ENCODE measurements at regions not wholly inside any gene's neighbourhood (a gene's known extent, or its start where the extent isn't known, plus 50 kb on each side); places are given as distances from the start of the nearest gene placed in this dataset.

DNA sequence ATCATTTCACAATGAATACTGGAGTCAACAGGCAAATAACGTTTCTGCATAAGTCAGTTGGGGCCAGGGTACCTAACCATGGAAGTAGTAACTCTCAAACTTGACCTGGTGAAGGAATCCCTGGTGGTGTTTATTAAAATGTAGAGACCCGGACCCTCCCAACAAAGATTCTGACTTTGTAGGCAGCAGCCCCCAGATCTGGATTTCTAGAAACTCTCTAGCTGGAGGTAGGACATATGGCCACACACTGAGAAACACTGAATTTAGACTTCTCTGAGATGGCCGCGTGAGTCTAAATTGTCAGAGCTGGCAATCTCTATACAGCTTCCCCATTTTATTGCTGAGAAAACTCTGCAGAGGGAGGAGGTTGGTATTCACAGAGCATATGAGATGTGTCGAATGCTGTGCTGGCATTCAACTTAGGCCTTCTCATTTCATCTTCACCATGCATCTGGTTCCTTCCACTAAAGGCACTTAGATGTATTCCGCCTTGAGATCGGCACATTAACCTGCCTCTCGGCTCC is 278.1 kb downstream of the CYRIA start:
- TF ChIP-seq, protein P1, sequence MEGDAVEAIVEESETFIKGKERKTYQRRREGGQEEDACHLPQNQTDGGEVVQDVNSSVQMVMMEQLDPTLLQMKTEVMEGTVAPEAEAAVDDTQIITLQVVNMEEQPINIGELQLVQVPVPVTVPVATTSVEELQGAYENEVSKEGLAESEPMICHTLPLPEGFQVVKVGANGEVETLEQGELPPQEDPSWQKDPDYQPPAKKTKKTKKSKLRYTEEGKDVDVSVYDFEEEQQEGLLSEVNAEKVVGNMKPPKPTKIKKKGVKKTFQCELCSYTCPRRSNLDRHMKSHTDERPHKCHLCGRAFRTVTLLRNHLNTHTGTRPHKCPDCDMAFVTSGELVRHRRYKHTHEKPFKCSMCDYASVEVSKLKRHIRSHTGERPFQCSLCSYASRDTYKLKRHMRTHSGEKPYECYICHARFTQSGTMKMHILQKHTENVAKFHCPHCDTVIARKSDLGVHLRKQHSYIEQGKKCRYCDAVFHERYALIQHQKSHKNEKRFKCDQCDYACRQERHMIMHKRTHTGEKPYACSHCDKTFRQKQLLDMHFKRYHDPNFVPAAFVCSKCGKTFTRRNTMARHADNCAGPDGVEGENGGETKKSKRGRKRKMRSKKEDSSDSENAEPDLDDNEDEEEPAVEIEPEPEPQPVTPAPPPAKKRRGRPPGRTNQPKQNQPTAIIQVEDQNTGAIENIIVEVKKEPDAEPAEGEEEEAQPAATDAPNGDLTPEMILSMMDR (IDR thresholded peaks at IDR 0.05), result no peak
- no peak for DNase-seq
- Histone ChIP-seq H3K27me3 (peaks cover 0 to 12% (median 0%) of the 10 kb centered on the region in 4 donors), H3K4me3 (no peak overlapping the region), H3K9me3 (no peaks in the 10 kb centered on the region), H3K4me1 (no peaks in the 10 kb centered on the region), H3K36me3 (no peaks in the 10 kb centered on the region), H3K27ac (no peak overlapping the region)
- WGBS, 2 donors, result 85% methylated on average over 8 of the region's 8 CpGs
- intact Hi-C loops (cut with DNase I), result no loop called here

DNA sequence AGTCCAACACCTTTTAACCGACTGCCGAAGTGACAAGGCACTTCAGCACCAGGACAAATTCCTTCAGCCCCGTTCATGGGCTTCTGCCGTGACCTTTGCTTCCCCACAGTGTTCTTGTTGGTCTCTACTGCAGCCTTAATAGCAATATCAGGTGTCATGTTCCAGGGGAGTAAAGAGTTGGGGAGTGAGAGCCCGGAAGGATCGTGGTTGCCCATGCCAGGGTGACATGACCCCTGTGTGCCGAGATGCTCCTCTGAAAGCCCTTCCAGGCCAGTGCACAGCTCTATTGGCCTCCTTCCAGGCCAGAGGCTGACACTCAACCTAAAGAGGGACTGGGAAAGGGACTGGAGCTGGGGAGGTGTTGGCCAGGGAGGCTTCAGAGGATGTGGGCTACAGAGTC is 279.2 kb downstream of the CYRIA start:
- intact Hi-C loops (cut with DNase I), result no loop called here
- H3K4me1 ChIP-seq, result no peaks in the 10 kb centered on the region
- no peaks in the 10 kb centered on the region for H3K36me3 ChIP-seq

DNA sequence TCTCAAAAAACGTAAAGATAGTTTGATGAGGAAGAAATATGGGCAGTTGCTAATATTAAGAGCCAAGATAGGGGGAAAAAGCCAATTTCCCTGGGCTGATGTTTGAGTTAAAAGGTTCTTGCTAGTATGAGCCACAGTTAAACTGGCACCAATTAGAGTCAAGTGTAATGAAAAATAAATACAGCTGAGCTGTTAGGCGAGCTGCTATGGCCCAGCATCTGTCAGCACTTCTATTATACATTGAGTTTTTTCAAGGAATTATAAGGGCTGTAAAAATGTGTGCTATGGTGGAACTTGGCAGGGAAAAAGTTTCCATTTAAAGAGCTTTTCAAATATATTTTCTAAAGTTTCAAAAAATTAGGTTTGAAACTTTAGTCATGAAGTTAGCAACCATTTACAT is 279.6 kb downstream of the CYRIA start:
- Histone ChIP-seq H3K9me3 (no peaks in the 10 kb centered on the region), H3K4me1 (no peaks in the 10 kb centered on the region), H3K36me3 (no peaks in the 10 kb centered on the region), H3K27ac (no peak overlapping the region), H3K4me3 (no peak overlapping the region), H3K27me3 (no peaks in the 10 kb centered on the region)
- DNase-seq, result no peak
- TF ChIP-seq POLR2A (IDR thresholded peaks at IDR 0.05), result no peak
- TF ChIP-seq, protein P1 (IDR thresholded peaks at IDR 0.05), result no peak
- WGBS, 2 donors, result 44 to 48% methylated on average over 2 of the region's 2 CpGs
- intact Hi-C loops (cut with DNase I), result no loop called here

More for the DNA sequence above, 279.2 kb downstream of the CYRIA start:
- no peak for DNase-seq
- WGBS, 2 donors, result 63 to 72% methylated on average over 7 of the region's 7 CpGs
- no peak overlapping the region for H3K4me3 ChIP-seq
- H3K27me3 ChIP-seq, result peaks cover 0 to 2% (median 0%) of the 10 kb centered on the region in 4 donors
- TF ChIP-seq, protein P1 (IDR thresholded peaks at IDR 0.05), result no peak
- no peak for TF ChIP-seq POLR2A (IDR thresholded peaks at IDR 0.05)
- H3K27ac ChIP-seq, result no peak overlapping the region
- H3K9me3 ChIP-seq, result no peaks in the 10 kb centered on the region

DNA sequence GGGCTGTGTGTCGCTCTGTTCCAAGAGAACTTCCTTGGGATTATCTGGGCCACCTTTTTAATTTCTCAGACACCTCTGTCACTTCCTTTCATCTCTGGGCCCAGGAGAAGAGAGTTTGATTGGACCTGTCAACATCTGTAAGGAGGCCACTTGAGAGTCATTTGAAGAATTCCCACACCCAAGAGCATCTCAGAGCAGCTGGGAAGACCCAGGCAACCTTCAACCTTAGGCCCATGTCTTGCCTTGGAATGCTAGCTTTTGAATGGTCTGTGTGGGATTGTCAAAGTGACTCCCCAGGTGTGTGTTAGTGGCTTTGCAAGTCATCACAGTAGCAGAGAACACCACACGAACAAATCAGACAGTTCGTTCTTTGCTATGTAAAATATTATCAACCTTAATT is 280.3 kb downstream of the CYRIA start:
- TF ChIP-seq, protein P1 (IDR thresholded peaks at IDR 0.05), result no peak
- no peak for TF ChIP-seq POLR2A (IDR thresholded peaks at IDR 0.05)
- Histone ChIP-seq H3K27me3 (no peaks in the 10 kb centered on the region), H3K9me3 (no peaks in the 10 kb centered on the region), H3K4me1 (no peaks in the 10 kb centered on the region), H3K4me3 (no peak overlapping the region), H3K27ac (no peak overlapping the region), H3K36me3 (no peaks in the 10 kb centered on the region)
- no peak for DNase-seq
- intact Hi-C loops (cut with DNase I), result no loop called here
- 81% methylated on average over 3 of the region's 3 CpGs for WGBS, 2 donors

DNA sequence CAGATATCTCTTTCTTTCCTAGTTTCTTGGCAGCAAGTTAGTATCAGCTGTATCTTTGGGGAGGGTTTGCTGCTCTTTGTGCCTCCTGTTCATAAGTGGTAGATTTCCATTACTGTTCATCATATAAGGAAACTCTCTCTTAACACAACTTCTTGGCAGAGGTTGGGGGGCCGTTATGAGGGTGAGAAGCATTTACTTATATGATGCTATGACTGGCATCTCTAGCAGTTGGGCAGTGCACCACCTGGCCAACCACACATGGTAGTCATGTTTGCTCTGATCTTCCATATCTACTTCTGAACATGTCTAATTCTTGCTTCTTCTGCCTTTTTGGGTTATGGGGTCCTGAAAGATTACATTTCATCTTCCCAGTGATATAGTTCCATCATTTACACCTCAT is 282.2 kb downstream of the CYRIA start:
- TF ChIP-seq POLR2A (IDR thresholded peaks at IDR 0.05), result no peak
- TF ChIP-seq, protein P1 (IDR thresholded peaks at IDR 0.05), result no peak
- intact Hi-C loops (cut with DNase I), result no loop called here
- DNase-seq, result no peak
- WGBS, 2 donors, result 20 to 33% methylated on average over 1 of the region's 1 CpG
- H3K36me3 ChIP-seq, result no peaks in the 10 kb centered on the region
- H3K4me1 ChIP-seq, result no peaks in the 10 kb centered on the region
- no peak overlapping the region for H3K27ac ChIP-seq
- no peak overlapping the region for H3K4me3 ChIP-seq
- no peaks in the 10 kb centered on the region for H3K27me3 ChIP-seq
- H3K9me3 ChIP-seq, result no peaks in the 10 kb centered on the region
